Neural progenitor cell (in vitro differentiated cells): ENCODE measurements at regions not wholly inside any gene's neighbourhood (a gene's known extent, or its start where the extent isn't known, plus 50 kb on each side); places are given as distances from the start of the nearest gene placed in this dataset.

Source experiments
- DNase-seq: peaks from one replicate; pipeline ENCODE4 v3.0.0-alpha.2; 2016; ENCODE audit warnings: low spot score
- H2AFZ ChIP-seq: fragments of 200-600 bp; sonication (generic); replicated peaks from 2 replicates; pipeline ENCODE4 v1.6.1; 2016; ENCODE audit warnings: antibody characterized with exemption
- H3F3A ChIP-seq: fragments of 200-600 bp; sonication (generic); 2 replicates; pipeline ENCODE4 v1.6.1; 2016; ENCODE audit warnings: antibody characterized with exemption, low read depth
- H3K27ac ChIP-seq: fragments of 200-600 bp; sonication (generic); 2 replicates; pipeline ENCODE4 v1.5.1; 2016; ENCODE audit warnings: mild to moderate bottlenecking
- H3K27me3 ChIP-seq: fragments of 200-600 bp; sonication (generic); 2 replicates; pipeline ENCODE4 v1.6.1; 2016; ENCODE audit warnings: mild to moderate bottlenecking, moderate library complexity
- H3K36me3 ChIP-seq: fragments of 200-600 bp; sonication (generic); 2 replicates; pipeline ENCODE4 v1.5.1; 2016
- H3K4me1 ChIP-seq: fragments of 200-600 bp; sonication (generic); 2 replicates; pipeline ENCODE4 v1.6.1; 2016; ENCODE audit warnings: mixed run types
- H3K4me2 ChIP-seq: fragments of 200-600 bp; sonication (generic); 2 replicates; pipeline ENCODE4 v1.6.1; 2016
- H3K4me3 ChIP-seq: fragments of 200-600 bp; sonication (generic); 2 replicates; pipeline ENCODE4 v1.5.1; 2016
- H3K79me2 ChIP-seq: fragments of 200-600 bp; sonication (generic); 2 replicates; pipeline ENCODE4 v1.6.1; 2016; ENCODE audit warnings: low read depth
- H3K9ac ChIP-seq: fragments of 200-600 bp; sonication (generic); 2 replicates; pipeline ENCODE4 v1.6.1; 2016
- H3K9me3 ChIP-seq: fragments of 200-600 bp; sonication (generic); 2 replicates; pipeline ENCODE4 v1.5.1; 2016; ENCODE audit warnings: low read depth
- H4K20me1 ChIP-seq: fragments of 200-600 bp; sonication (generic); 2 replicates; pipeline ENCODE4 v1.6.1; 2016; ENCODE audit warnings: low read depth
- H3K27ac Mint-ChIP-seq: 3 replicates; pipeline ENCODE4 v1.8.0; 2021; ENCODE audit warnings: mixed read lengths
- H3K27me3 Mint-ChIP-seq: 2 replicates; pipeline ENCODE4 v1.8.0; 2022; ENCODE audit warnings: low read depth, mild to moderate bottlenecking, inconsistent platforms, moderate library complexity, mixed read lengths; ENCODE audit not compliant: insufficient read depth
- H3K36me3 Mint-ChIP-seq: 3 replicates; pipeline ENCODE4 v1.8.0; 2021; ENCODE audit warnings: mixed read lengths
- H3K4me1 Mint-ChIP-seq: 3 replicates; pipeline ENCODE4 v1.8.0; 2021; ENCODE audit warnings: mixed read lengths
- H3K4me3 Mint-ChIP-seq: 3 replicates; pipeline ENCODE4 v1.8.0; 2021; ENCODE audit warnings: mild to moderate bottlenecking, moderate library complexity, mixed read lengths
- H3K9me3 Mint-ChIP-seq: 3 replicates; pipeline ENCODE4 v1.8.0; 2020; ENCODE audit warnings: mixed read lengths
- EZH2 ChIP-seq: fragments of 200-600 bp; sonication (generic); IDR thresholded peaks from 2 replicates; pipeline ENCODE4 v1.6.1; 2017; ENCODE audit warnings: antibody characterized with exemption, mild to moderate bottlenecking, moderate library complexity
- EZH2phosphoT487 ChIP-seq: fragments of 200-600 bp; sonication (generic); IDR thresholded peaks from 2 replicates; pipeline ENCODE4 v1.6.1; 2017; ENCODE audit warnings: antibody characterized with exemption
- TF ChIP-seq, protein P1 (sequence below): fragments of 200-600 bp; sonication (generic); IDR thresholded peaks from 2 replicates; pipeline ENCODE4 v1.5.1; 2017; ENCODE audit warnings: antibody characterized with exemption, mild to moderate bottlenecking

DNA sequence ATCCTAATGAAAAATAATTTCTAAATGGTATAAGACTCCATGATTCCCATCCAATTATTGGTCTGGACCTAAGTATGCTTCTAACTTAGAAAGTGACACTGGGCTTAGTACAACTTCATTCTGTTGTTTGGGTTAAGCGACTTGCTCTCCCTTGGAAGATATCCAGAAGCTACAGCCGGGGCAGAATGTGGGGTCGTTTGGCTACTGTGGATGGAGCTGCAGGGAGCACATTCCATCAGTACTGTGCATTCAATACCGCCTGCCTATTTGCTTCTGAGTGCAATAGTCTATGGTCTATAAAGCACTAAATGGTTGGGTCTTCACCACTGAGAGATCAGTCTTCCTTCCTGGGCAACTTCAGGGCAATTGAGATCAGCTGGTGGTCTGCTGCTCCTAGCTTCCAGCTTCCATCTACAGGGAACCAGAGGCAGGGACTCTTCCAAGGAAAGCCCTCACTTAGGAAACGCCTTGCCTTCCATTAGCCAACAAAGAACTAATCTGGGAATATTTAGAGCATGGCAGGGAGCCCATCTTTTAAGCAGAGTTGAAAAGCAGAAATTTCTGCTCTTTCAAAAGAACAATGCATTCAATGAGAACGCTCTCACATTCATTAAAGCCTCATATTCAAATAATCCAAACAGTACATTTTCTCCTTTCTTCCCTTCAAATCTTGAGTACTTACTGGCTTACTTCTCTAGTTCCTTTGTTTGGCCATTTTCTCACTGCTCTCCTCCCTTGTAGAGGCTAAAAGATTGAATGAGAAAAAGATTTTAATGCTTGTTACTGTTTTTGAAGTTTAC, 1049.9 kb upstream of the TENM3 start:
- H3K36me3 Mint-ChIP-seq = peaks cover 3% of the 10 kb centered on the region
- DNase-seq = peak; percentile 10
- Histone ChIP-seq H3K9ac (no peak overlapping the region), H4K20me1 (no peaks in the 10 kb centered on the region), H3K27me3 (no peaks in the 10 kb centered on the region), H3K4me2 (peak overlapping the region; percentile 21), H3K4me3 (no peak overlapping the region), H3K9me3 (no peaks in the 10 kb centered on the region), H3K4me1 (peaks cover 37% of the 10 kb centered on the region), H3K79me2 (no peaks in the 10 kb centered on the region), H3K36me3 (no peaks in the 10 kb centered on the region), H3F3A (peaks cover 12% of the 10 kb centered on the region), H2AFZ (peak overlapping the region; percentile 94), H3K27ac (peak overlapping the region; percentile 85)
- TF ChIP-seq, protein P1, sequence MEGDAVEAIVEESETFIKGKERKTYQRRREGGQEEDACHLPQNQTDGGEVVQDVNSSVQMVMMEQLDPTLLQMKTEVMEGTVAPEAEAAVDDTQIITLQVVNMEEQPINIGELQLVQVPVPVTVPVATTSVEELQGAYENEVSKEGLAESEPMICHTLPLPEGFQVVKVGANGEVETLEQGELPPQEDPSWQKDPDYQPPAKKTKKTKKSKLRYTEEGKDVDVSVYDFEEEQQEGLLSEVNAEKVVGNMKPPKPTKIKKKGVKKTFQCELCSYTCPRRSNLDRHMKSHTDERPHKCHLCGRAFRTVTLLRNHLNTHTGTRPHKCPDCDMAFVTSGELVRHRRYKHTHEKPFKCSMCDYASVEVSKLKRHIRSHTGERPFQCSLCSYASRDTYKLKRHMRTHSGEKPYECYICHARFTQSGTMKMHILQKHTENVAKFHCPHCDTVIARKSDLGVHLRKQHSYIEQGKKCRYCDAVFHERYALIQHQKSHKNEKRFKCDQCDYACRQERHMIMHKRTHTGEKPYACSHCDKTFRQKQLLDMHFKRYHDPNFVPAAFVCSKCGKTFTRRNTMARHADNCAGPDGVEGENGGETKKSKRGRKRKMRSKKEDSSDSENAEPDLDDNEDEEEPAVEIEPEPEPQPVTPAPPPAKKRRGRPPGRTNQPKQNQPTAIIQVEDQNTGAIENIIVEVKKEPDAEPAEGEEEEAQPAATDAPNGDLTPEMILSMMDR = no peak
- TF ChIP-seq EZH2phosphoT487 (no peak), EZH2 (no peak)
- no peaks in the 10 kb centered on the region for H3K27me3 Mint-ChIP-seq
- H3K27ac Mint-ChIP-seq = peak overlapping the region; percentile 62
- H3K4me3 Mint-ChIP-seq = no peak overlapping the region
- H3K9me3 Mint-ChIP-seq = no peaks in the 10 kb centered on the region
- H3K4me1 Mint-ChIP-seq = peaks cover 26% of the 10 kb centered on the region

- TF ChIP-seq EZH2phosphoT487 (no peak), EZH2 (no peak)
- TF ChIP-seq, protein P1 = no peak
- no peaks in the 10 kb centered on the region for H4K20me1 ChIP-seq
- H3K27ac ChIP-seq = no peak overlapping the region
- no peak for DNase-seq
- no peaks in the 10 kb centered on the region for H3K27me3 ChIP-seq
- no peaks in the 10 kb centered on the region for H3K36me3 ChIP-seq
- Mint-ChIP-seq H3K9me3 (no peaks in the 10 kb centered on the region), H3K4me3 (no peak overlapping the region), H3K27me3 (no peaks in the 10 kb centered on the region), H3K27ac (no peak overlapping the region), H3K36me3 (peaks cover 3% of the 10 kb centered on the region), H3K4me1 (peaks cover 30% of the 10 kb centered on the region)
- no peaks in the 10 kb centered on the region for H3K79me2 ChIP-seq
- no peak overlapping the region for H3K4me2 ChIP-seq
- no peak overlapping the region for H2AFZ ChIP-seq
- H3K9ac ChIP-seq = no peak overlapping the region
- H3F3A ChIP-seq = peaks cover 12% of the 10 kb centered on the region
- H3K9me3 ChIP-seq = no peaks in the 10 kb centered on the region
- no peak overlapping the region for H3K4me3 ChIP-seq
- peaks cover 34% of the 10 kb centered on the region for H3K4me1 ChIP-seq
Observed at GRCh38 chr4:181194096-181194495, 1049.1 kb upstream of the TENM3 start.

- no peaks in the 10 kb centered on the region for H4K20me1 ChIP-seq
- H3F3A ChIP-seq = no peaks in the 10 kb centered on the region
- no peaks in the 10 kb centered on the region for H3K27me3 ChIP-seq
- no peak overlapping the region for H3K27ac Mint-ChIP-seq
- TF ChIP-seq, protein P1 = no peak
- TF ChIP-seq EZH2phosphoT487 (no peak), EZH2 (no peak)
- no peak overlapping the region for H3K9ac ChIP-seq
- no peaks in the 10 kb centered on the region for H3K9me3 Mint-ChIP-seq
- no peak overlapping the region for H3K4me3 Mint-ChIP-seq
- no peaks in the 10 kb centered on the region for H3K9me3 ChIP-seq
- no peaks in the 10 kb centered on the region for H3K36me3 ChIP-seq
- peaks cover 33% of the 10 kb centered on the region for H3K4me1 Mint-ChIP-seq
- H3K27me3 Mint-ChIP-seq = peaks cover 4% of the 10 kb centered on the region
- peaks cover 2% of the 10 kb centered on the region for H3K36me3 Mint-ChIP-seq
- H2AFZ ChIP-seq = no peak overlapping the region
- H3K79me2 ChIP-seq = no peaks in the 10 kb centered on the region
- no peak for DNase-seq
- no peaks in the 10 kb centered on the region for H3K4me1 ChIP-seq
- H3K4me3 ChIP-seq = no peak overlapping the region
- no peak overlapping the region for H3K27ac ChIP-seq
- H3K4me2 ChIP-seq = no peak overlapping the region
Observed at GRCh38 chr4:181200076-181200475, 1043.1 kb upstream of the TENM3 start.
